ENCODE measurements at regions not wholly inside any gene's neighbourhood (a gene's known extent, or its start where the extent isn't known, plus 50 kb on each side); places are given as distances from the start of the nearest gene placed in this dataset.

GRCh38 chr16:85175724-85176233 is 63.5 kb upstream of the CIBAR2 start:
- TF ChIP-seq CTCF (IDR thresholded peaks at IDR 0.05) = no peak

DNA sequence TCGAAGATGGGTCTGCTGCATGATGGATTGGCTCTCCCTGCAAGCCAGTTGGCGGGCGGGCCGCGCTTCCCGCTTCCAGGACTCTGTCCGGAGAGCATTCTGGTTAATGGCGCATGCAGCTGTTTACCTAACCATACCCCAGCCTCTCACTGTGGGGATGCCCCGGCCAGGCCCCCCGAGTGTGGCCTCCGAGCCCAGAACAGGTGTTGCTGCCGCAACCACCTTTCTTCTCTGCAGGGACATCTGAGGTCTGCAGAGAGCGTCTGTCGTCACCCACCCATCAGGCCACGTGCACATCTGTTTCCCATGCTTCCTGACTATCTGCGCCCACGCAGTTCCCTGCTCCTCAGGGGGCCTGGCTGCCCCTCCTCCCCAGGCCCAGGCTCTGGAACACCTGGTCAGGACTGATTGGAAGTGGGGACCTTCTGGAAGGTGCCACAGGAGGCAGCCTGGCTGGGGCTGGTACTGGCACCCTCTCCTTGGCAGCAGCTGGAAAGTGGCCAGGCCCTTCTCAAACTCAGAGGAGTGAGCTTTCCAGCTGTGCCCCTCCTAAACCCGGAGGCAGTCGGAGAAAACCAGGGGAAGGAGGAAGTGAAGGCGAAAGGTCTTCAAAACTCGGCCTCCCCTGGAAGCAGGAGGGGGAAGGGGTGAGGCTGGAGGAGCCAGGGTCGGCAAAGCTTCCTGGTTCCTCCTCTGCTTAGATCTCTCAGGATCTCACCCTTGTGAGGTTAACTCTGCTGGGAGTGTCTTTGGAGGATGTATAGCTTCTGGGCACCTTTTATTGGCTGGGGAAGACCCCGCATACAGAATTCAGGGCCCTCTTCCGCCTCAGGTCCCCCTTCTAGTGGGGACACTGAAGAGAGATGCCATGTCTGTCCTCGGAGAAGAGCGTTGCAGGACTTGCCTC is 64.5 kb upstream of the CIBAR2 start:
- TF ChIP-seq CTCF (IDR thresholded peaks at IDR 0.05) = no peak

DNA sequence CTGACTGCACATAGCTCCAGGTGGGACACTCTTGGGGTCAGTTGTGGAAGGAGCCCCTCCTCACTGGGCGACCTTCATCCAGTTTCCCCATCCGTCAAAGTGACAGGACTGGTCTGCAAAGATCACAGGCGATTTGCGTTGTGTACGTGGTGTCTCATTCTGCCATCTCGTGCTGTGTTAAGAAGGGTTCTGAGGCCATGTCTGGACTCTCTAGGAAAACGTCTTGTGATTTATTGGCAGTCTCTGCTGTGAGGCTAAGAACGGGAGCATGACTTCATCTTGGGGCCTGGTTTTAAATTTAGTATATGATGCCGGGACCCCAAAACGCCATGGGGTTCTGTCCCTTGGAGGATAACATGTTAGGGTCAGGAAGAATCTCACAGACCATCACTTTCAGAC is 65.2 kb upstream of the CIBAR2 start:
- TF ChIP-seq CTCF (IDR thresholded peaks at IDR 0.05) = no peak

DNA sequence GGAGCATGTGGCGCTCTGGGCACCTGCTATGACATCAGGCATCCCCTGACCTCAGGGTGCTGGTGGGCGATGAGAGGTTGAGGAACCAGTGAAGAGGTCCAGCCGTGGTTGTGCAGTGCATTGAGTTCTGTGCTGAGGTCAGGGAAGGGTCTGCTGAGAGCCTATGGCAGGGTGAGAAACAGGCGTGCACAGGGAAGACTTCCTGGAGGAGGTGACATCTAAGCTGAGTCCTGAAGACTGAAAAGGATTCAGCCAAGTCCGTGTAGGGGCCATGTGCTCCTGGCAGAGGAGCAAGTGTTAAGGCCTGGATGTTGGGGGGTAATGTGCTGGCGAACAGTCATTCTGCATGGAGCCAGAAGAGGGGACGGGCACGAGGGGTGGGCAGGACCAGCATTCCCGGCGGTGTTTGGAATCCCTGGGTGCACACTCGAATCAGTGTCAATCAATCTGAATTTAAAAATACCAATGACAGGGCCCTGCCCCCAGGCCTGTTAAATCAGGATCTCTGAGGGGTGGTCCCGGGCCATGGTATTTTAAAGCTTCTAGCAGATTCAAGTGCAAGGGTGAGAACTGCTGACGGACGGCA is 65.8 kb upstream of the CIBAR2 start:
- no peak for TF ChIP-seq CTCF (IDR thresholded peaks at IDR 0.05)

GRCh38 chr16:85178596-85178995 is 66.3 kb upstream of the CIBAR2 start:
- TF ChIP-seq CTCF (IDR thresholded peaks at IDR 0.05) = no peak

- no peak for TF ChIP-seq CTCF (IDR thresholded peaks at IDR 0.05)
These were observed 67.2 kb upstream of the CIBAR2 start for GRCh38 chr16:85179344-85180046.

GRCh38 chr16:85180047-85180826 is 68.0 kb upstream of the CIBAR2 start:
- no peak for TF ChIP-seq CTCF (IDR thresholded peaks at IDR 0.05)

Data from LNCAP (cell line).